CD1c-positive myeloid dendritic cell (primary cell): ENCODE measurements at regions not wholly inside any gene's neighbourhood (a gene's known extent, or its start where the extent isn't known, plus 50 kb on each side); places are given as distances from the start of the nearest gene placed in this dataset.

Source experiments
- DNase-seq: peaks from one replicate; pipeline ENCODE4 v3.0.0-alpha.2; 2016; ENCODE audit errors: extremely low spot score

DNA sequence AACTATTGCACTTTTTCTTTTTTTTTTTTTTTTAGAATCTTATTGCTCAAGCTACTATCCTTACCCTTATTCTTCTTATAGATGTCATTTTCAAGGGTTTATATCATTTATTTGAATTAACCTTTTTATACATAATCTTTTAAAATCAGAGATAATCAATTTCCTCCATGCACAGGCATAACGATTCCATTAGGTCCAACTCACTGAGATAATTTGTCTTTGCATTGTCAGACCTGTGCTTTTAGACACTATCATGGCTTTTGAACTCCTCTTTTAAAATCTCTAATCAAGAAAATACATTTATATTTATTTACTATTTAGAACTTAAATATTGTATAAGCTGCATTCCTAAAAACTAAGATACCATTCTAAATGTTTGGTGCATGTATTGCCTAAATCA is 1454.9 kb downstream of the ZPLD1 start:
- DNase-seq: no peak

DNA sequence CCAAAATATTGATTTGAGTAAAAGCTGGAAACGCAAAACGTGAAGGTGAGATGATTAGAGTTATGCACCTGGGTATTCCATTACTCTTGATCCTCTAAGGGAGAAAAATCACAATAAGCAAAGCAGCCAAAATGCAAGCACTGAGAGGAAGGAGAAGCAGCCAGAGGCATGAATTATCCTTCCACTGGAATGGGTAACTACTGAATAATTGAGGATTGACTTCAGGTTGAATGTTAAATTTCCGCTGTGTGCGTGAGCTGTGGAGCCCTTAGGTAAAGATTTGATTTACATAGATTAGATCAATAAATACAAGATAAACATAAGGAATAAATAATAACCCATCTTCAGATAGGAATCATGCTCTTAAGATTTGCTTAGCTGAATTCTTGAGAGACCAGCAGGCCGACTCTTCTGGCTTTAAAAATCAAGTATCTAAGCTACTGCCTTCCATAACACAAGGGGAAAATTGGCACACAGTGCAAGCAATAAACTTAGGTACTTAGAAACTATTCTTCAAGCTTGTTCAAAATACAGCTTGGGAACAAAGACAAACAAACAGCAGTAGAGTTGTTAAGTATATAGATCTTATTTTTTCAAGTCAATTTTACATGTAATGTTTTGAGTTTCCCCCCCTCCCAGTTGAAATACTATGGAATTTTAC is 1459.5 kb downstream of the ZPLD1 start:
- DNase-seq: no peak

DNA sequence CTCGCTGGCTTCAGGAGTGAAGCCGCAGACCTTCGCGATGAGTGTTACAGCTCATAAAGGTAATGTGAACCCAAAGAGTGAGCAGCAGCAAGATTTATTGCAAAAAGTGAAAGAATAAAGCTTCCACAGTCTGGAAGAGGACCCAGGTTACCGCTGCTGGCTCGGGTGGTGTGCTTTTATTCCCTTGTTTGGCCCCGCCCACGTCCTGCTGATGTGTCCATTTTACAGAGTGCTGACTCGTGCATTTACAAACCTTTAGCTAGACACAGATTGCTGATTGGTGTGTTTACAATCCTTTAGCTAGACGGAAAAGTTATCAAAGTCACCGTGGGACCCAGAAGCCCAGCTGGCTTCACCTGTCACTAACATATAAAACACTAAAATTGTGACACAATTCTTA is 1464.5 kb downstream of the ZPLD1 start:
- DNase-seq: no peak

DNA sequence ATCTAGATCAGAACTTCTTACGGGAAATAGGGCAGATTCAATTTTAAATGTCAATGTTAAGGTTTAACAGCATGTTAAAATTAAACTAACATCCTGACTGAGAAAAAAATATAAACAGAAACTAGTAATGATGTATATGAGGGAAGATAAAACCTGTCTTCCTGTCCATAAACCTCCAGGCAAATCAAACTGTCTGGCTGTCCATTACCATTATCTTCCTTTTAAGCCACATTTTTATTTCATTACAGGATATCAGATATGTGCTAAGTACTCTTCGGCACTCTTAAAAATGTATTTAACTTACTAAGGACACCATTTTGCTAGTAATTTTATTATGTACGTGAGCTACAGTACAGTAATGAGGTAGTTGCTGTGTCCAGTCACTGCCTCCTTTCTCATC is 1461.7 kb upstream of the ALCAM start:
- DNase-seq: no peak

DNA sequence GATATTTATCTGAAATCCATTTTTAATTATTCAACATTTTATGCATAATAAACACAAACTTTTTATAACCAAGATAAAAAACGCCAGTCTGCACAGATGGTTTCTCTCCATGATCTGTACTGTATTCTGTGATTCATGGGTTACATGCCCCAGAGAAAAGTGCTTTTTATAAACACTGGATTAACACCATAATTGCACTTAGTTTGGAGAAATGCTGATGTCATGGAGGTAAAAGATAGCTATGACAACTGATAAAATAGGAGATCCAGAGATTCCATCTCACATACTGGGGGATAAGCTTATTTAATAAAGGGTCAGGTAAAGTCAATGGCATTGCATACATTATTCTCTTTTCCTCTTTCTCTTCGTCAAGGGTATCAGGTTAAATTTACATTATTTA is 1460.4 kb upstream of the ALCAM start:
- DNase-seq: no peak

DNA sequence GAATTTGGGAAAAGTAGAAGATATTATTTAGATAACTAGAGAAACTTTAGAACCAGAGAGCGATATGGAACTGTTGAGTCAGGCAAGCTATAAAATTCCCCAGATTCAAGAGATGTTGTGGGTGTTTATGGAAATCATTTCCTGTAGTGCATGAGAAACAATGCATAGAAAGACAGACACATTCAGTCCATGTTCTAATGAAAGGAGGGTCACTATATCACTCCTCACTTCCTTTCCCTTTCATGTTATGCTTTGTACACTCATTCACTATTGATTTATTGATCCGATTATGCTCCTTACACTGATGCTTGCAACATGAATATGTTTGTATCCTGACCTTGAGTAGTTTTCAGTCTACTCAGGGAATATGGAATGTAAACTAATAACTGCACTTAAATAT is 1459.9 kb upstream of the ALCAM start:
- DNase-seq: no peak

DNA sequence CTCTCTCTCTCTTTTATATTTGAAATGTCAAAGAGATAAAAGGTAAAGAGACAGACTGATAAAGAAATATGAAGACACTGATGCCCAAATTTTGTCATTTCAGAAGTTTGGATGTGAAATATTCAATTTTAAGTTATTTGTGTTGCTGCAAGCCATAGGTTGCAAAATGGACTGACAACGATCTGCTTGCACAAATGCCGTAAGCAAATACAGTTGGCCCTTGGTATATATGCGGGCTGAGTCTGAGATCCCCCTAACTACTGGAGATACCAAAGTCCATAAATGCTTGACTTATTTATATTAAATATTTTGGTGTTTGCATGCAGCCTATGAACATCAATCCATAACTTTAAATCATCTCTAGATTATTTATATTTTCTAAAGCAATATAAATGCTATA is 1459.1 kb upstream of the ALCAM start:
- DNase-seq: no peak

DNA sequence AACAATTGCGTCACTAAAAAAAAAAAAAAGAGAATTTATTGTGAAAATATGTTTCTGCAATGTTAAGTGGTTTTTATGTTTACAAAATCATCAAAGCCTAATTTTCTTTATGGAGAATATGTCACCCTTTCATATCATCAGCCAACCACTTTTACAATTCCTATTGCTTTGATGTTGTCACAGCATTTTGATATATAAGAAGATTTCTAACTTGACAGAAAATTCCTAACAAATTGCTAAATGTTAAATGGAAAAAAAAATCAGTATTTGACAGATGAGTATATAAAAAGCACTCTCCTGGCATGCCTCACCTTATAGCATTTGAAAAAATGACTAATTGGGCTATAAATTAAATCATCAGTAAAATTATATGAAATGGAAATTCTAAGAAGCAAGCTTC is 1457.3 kb upstream of the ALCAM start:
- DNase-seq: no peak

DNA sequence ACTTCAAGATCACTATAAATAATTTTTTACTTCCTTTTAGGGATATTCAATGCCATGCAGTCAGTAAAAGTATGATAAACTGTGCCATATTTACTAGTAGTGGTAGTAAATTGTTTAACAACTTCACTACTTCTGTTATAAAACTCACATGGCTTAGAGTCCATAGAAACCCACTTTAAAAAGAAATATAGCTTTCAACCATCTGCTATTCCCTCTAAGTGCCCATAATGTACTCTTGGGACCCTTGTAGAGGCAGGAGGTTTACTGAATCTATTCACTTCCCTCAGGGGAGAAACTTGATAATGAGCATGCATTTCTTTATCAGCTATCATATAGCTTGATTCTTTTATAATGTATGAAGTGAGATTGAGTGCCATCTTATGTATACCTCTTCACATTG is 1448.4 kb upstream of the ALCAM start:
- no peak for DNase-seq

DNA sequence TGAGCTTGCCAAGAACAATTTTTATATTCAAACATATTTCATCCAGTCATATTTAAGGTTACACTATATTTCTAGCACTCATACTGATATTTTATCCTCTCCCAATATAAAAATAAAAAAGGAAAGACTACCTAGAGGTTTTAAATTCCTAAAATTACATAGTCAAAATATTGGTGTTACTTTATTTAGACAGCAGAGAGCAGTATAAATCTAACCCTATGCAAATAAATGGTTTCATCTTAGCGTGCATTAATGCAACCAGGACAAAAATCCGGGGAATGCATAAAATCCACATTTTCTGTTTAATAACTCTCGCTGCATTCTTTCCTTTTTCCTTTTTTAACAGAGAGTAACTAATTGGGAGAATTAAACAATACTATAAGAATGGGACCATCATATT is 1447.4 kb upstream of the ALCAM start:
- no peak for DNase-seq

DNA sequence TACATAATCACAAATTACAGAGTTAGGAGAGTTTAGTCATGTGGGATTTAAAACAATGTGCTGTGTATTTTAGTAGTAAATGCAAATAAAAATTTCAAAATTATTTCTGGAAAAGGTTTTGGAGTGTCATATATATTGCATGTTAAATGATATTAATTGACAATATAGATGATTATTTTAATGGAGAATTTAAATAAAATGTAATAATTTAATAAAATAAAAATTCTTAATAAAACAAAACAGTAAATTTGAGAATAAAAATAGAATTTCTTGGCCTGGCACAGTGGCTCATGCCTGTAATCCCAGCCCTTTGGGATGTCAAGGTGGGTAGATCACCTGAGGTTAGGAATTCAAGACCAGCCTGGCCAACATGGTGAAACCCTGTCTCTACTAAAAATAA is 1442.8 kb upstream of the ALCAM start:
- DNase-seq: no peak

DNA sequence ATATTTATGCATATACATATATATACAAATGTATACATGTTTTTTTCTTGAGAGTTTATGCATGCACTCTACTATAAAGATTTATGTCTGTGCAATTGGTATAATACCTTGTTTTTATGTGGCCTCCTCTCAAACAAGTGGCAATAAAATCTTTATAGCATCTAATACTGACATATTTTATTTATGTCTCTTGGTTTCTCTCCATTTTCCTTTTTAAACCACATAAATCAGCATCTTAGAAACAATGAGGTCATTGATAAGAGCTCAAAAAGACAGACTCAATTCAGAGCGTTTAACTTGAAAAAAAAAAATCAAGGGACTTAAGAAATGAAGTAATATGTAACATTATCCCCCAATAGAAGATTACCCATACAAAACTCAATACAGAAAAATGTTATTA is 1442.2 kb upstream of the ALCAM start:
- DNase-seq: no peak

DNA sequence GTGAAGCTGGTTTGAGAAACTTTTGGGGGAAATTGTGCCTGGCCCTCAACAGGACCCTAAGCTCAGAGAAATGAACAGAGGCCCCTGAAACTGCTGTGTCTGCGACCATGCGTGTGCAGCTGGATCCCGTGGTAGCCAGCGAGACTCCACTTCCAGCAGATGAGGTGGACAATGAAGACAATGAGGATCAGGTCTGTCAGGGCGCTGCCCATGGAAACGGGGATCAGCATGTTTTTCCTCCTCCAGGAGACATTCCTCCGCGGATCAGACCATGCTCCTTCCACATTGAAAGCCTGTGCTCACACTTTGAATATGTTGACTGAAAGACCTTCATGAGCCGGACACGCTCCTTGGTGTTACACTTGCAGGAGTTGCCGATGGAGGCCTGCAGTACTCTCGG is 1439.8 kb upstream of the ALCAM start:
- DNase-seq: no peak

DNA sequence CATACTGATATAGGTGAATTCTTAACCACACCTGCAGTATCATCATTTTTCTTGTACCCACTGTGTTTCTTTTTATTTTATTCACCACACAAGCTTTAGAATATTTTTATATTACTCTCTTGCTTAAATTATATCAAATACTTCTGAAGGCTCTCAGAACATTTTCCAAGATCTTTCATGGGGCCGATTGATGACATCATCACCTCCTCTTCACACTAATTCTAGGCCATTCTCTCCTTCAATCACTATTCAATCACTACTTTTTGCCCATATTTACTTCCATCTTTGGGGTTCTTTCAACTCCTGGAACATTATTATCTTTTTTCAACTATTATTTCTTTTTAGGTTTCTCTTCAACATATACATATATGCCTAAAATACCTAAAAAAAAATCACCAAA is 1438.8 kb upstream of the ALCAM start:
- no peak for DNase-seq

DNA sequence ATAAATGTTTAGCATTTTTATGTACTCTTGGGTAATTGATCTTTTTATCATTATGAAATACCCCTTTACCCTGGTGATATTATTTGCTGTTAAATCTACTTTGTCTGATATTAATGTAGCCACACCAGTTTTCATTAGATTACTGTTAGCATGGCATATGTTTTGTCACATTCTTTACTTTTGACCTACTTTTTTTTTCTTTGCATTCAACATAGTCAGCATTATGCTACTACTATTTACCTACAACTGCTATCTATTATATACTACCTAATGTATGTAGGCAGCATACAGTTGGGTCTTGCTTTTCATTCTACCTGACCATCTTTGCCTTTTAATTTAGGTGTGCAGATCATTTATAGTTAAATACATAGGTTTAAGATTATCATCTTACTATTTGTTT is 1429.6 kb upstream of the ALCAM start:
- DNase-seq: no peak

DNA sequence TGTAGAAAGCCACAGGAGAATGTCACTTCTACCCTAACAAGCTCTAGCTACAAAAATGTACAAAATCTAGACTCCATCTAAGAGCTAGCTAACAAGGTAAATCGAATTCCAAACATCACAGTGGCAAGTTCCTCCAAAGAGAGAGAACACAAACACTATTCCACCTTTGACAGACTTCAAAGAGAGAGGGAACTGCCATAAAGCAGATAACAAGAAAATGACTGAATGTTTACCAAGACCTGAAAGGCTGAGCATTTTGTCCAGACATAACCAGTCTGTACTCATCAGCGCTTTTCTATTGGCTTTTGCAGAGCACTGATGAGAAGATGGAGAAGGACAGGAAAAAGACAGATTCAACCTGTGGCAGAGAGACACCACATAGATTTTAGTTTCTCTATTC is 1419.6 kb upstream of the ALCAM start:
- no peak for DNase-seq

DNA sequence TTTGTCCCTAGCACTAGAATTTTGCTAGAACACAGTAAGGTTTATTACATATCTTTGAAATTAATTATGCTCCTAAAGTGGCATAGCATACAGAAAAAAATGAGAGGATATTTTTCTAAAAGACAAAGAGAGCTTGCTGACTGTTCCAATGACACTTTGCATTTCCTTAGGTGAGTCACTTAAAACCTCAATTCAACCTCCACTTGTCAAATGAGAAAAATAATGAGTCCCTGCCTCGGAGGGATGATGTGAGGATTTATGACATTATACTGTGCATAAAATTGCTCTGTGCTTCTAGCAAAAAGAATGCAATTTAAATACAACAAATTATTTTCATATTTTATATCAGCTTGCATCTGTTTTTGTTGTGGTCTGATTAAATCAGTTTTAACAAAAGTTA is 1417.0 kb upstream of the ALCAM start:
- DNase-seq: no peak

DNA sequence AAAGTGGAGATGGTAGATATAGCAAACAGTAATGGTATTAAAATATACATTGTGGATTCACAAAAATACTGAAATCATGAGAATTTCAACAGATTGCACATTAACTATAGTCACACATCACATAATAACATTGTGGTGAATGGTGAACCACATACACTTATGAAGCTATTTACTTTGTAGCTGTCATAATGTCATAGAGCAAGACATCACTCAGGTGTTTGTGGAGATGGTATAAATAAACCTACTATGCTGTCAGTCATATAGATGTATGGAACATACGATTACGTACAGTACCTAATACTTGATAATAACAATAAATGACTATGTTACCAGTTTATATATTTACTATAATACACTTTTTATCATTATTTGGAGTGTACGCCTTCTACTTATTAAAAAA is 1416.0 kb upstream of the ALCAM start:
- no peak for DNase-seq

DNA sequence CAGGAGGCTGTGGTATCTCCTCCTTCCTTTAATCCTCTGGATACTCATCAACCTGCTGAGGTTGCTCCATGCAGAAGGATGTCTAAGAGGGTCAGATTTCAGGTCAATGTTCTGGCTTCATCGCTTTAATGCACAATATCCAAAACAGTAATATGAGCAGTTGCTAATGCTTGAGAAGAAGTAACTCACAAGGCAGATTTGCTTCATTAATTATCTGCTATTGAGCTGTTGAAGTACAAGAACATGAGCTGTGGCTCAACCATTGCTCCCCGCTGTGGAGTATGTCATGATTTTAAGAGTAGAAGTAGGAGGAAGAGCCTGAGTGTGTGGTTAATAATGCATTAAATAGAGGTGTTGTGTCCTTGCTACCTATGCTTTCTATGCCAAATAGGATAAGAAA is 1412.9 kb upstream of the ALCAM start:
- DNase-seq: no peak

DNA sequence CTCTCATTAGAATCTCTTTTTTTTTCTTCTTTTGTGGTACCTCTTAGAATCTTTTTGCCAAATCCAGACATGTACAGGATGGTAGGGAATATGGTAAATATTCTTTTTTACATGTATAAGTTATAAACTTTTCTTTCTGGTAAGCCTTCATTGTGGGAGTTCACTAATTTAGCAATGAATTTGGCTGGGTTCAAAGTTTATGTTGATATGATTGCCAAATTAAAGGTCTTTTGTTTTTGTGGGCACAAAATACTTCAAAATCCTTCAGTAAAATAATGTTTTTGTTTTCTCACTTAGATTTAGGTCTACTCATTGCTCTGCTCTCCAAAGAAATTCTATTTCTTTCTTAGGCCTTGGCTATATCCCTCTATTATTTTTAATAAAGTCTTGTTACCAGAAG is 1405.9 kb upstream of the ALCAM start:
- no peak for DNase-seq

DNA sequence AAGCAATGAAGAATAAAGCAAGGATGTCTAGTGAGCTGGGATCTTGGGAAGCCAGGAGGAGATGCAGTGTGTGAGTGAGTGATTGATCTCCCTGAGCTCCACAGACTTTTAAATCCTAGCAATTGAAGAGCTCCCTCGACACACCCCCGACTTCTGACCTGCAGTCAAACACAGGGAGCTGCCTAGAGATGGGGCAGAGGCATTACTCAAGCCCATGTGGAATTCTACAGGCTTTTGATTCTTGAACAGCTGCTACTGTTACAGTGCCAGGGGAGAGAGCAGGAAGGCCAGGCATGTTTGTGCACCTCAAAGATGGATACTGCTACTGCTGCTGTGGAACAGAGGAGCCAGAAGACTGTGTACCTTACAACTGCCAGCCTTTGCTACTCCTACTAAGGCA is 1403.1 kb upstream of the ALCAM start:
- DNase-seq: no peak

DNA sequence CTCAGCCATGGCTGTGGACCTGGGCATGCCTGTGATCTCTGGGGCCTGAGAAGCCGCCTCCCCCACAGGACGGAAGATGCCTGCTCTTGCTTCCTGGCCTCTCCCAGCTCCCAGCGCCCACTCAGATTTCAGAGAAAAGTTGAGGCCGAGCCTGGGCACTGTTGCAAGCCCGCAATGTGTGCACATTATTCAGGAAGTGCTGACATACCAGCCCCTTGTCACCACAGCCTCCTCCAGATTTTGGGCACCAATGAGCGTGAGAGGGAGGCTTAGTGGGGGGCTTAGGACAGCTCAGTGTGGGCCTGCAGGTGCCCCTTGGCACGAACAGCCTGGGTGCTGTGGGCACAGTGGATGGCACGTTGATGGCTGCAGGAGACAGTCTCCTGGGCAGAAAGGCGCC is 1400.9 kb upstream of the ALCAM start:
- no peak for DNase-seq

DNA sequence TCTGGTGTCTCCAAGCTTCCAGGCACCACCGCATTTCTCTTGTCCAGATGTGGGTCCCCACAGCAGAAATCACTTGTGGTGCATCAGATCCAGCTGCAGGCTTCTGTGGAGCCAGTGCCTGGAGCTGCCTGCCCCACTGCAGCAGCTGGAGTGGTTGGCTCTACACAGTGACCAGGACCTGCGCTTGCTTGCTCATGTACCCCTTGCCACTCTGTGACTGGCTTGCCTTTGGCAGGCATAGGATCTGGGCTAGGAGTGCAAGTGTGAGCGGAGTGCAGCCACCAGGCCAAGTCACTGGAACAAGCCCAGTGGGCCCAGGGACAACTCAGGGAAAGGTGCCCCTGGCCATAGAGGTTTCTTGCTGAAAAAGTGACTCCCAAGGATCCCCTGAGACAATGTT is 1400.0 kb upstream of the ALCAM start:
- DNase-seq: no peak

DNA sequence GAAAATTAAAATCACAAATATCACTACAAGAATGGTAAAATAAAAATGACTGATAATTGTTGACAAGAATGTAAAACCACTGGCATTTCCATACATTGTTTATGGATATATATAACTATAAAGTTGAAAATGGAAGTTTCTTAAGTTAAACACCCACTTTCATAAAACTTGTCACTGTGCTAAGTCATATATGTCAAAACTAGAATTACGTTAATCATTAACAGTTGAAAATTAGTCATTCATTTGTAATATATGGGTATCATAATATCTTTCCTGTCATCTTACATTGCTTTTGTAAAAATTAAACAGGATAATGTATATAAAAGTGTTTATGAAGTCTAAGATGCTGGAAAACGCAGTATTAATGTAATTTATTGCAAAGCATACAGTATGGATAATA is 1398.6 kb upstream of the ALCAM start:
- DNase-seq: no peak

DNA sequence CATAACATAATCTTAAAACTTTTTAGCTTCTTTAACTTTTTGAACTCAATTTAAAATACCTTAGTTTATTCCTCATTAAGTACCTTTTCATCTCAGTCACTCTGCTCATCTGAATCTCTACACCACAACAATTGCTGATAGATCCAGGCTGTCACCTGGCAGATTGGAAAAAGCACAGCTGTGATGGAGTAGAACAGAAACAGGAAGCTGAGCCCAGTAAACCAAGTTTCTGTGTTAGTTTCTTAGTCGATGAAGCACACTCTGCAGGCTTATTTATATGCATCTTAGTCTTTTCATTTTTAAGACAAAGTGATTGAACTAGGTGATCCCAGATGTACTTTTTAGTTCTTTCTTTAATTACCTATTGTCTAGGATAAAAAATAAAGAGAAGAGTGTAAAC is 1398.0 kb upstream of the ALCAM start:
- no peak for DNase-seq
